ENCODE measurements at regions not wholly inside any gene's neighbourhood (a gene's known extent, or its start where the extent isn't known, plus 50 kb on each side); places are given as distances from the start of the nearest gene placed in this dataset.

DNA sequence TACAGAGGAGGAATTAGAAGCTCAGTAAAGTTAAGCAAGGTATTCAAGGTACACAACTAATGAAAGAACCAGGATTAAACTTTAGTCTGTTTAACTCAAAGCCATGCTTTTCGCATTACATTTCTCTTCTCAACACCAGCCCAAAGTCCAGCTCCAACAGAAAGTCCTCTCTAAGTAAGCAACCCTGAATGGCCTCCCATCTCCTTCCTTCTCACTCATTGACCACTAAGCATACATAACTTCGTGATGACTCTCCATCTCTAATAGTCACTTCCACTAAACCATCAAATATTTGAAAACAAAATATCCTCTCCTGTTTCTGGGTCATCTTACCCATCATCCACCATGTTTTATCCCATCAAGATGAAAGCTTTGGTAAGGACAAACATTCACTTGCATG is 219.8 kb downstream of the RAD51AP2 start:
- Histone ChIP-seq H3K27ac (ENCODE audit: low read depth, low read length) (no peak overlapping the region), H3K9me3 (ENCODE audit: control insufficient read depth in 3 of 3, low read length in 3 of 3) (no peaks in the 10 kb centered on the region), H3K4me1 (ENCODE audit: control insufficient read depth in 3 of 3, insufficient read depth in 3 of 3, low read length in 3 of 3) (no peaks in the 10 kb centered on the region), H3K4me3 (ENCODE audit: low read length in 3 of 3) (no peak overlapping the region), H3K27me3 (ENCODE audit: control insufficient read depth in 3 of 3, insufficient read depth in 3 of 3, low read length in 3 of 3) (no peaks in the 10 kb centered on the region), H3K9ac (ENCODE audit: low read depth in 1 of 3, low read length in 3 of 3) (no peak overlapping the region), H3K36me3 (ENCODE audit: control insufficient read depth in 3 of 3, insufficient read depth in 3 of 3, low read length in 3 of 3) (no peaks in the 10 kb centered on the region)

DNA sequence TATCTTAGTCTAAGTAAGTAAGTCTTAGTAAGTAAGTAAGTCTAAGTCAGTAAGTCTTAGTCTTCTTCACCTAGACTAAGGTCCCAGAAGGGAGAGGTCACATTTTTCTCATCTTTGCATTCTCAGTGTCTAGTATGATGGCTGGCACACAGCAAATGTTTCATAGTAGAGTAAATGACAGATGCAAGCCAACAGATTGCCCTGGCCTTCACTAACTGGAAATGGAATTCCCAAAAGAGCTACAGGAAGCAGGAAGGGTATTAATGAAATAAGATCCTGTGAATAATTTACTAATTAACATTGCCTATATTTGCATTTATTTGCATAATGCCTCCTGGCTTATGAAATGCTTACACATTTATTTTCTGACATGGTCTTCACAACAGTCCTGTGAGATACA is 221.6 kb downstream of the RAD51AP2 start:
- Histone ChIP-seq H3K36me3 (ENCODE audit: control insufficient read depth in 3 of 3, insufficient read depth in 3 of 3, low read length in 3 of 3) (no peaks in the 10 kb centered on the region), H3K27ac (ENCODE audit: low read depth, low read length) (no peak overlapping the region), H3K9ac (ENCODE audit: low read depth in 1 of 3, low read length in 3 of 3) (no peak overlapping the region), H3K4me1 (ENCODE audit: control insufficient read depth in 3 of 3, insufficient read depth in 3 of 3, low read length in 3 of 3) (no peaks in the 10 kb centered on the region), H3K9me3 (ENCODE audit: control insufficient read depth in 3 of 3, low read length in 3 of 3) (no peaks in the 10 kb centered on the region), H3K4me3 (ENCODE audit: low read length in 3 of 3) (no peak overlapping the region), H3K27me3 (ENCODE audit: control insufficient read depth in 3 of 3, insufficient read depth in 3 of 3, low read length in 3 of 3) (no peaks in the 10 kb centered on the region)

DNA sequence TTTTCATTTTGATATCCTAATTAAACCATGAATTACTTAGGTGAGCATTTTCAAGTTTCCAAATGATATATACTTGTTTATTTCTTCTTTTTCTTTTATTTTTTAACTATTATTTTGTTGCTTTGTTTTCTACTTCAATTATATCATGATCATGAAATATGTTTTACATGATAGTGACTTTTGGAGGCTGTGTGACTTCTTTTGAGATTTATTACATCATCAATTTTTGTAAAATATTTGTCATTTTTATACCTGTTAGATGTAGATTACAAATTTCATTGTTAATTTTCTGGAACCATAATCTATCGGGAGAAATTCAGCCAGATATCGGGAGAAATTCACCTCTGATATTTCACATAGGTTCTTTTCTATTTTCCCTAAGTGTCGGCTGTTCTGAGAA is 228.6 kb downstream of the RAD51AP2 start:
- no peaks in the 10 kb centered on the region for H3K27me3 ChIP-seq (ENCODE audit: control insufficient read depth in 3 of 3, insufficient read depth in 3 of 3, low read length in 3 of 3)
- H3K4me3 ChIP-seq (ENCODE audit: low read length in 3 of 3), result no peak overlapping the region
- H3K9me3 ChIP-seq (ENCODE audit: control insufficient read depth in 3 of 3, low read length in 3 of 3), result no peaks in the 10 kb centered on the region
- H3K9ac ChIP-seq (ENCODE audit: low read depth in 1 of 3, low read length in 3 of 3), result no peak overlapping the region
- H3K36me3 ChIP-seq (ENCODE audit: control insufficient read depth in 3 of 3, insufficient read depth in 3 of 3, low read length in 3 of 3), result no peaks in the 10 kb centered on the region
- no peak overlapping the region for H3K27ac ChIP-seq (ENCODE audit: low read depth, low read length)
- no peaks in the 10 kb centered on the region for H3K4me1 ChIP-seq (ENCODE audit: control insufficient read depth in 3 of 3, insufficient read depth in 3 of 3, low read length in 3 of 3)

DNA sequence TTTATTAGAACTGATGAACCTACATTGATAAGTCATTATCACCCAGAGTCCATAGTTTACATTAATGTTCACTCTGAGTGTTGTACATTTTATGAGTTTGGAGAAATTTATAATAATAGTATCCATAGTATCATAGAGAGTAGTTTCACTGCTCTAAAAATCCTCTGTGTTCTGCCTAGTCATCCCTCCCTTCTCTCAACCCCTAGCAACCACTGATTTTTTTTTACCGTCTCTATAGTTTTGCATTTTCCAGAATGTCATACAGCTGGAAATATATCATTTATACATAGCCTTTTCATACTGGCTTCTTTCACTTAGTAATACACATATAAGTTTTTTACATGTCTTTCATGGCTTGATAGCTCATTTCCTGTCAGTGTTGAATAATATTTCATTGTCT is 231.1 kb downstream of the RAD51AP2 start:
- no peak overlapping the region for H3K9ac ChIP-seq (ENCODE audit: low read depth in 1 of 3, low read length in 3 of 3)
- H3K9me3 ChIP-seq (ENCODE audit: control insufficient read depth in 3 of 3, low read length in 3 of 3), result no peaks in the 10 kb centered on the region
- H3K27ac ChIP-seq (ENCODE audit: low read depth, low read length), result no peak overlapping the region
- H3K36me3 ChIP-seq (ENCODE audit: control insufficient read depth in 3 of 3, insufficient read depth in 3 of 3, low read length in 3 of 3), result no peaks in the 10 kb centered on the region
- no peak overlapping the region for H3K4me3 ChIP-seq (ENCODE audit: low read length in 3 of 3)
- H3K4me1 ChIP-seq (ENCODE audit: control insufficient read depth in 3 of 3, insufficient read depth in 3 of 3, low read length in 3 of 3), result no peaks in the 10 kb centered on the region
- no peaks in the 10 kb centered on the region for H3K27me3 ChIP-seq (ENCODE audit: control insufficient read depth in 3 of 3, insufficient read depth in 3 of 3, low read length in 3 of 3)

DNA sequence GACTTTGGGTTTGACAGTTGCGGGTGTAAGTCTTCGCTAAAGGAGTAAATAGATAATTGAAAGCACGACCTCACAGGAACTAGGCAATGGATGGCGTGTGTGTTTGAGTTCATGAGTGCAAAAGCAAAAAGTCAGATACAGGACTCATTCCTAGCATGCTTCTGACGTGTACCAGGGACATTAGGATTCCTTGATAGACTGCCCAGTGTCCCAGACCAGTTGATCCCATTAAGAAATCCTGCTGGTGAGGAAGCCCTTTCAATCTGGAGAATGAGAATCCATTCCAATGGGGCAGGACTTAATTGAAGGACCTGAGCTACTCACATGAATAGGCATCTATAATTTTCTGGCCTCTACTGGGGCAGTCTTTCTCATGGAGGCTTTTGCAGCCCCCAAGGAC is 235.4 kb downstream of the RAD51AP2 start:
- Histone ChIP-seq H3K4me1 (ENCODE audit: control insufficient read depth in 3 of 3, insufficient read depth in 3 of 3, low read length in 3 of 3) (no peaks in the 10 kb centered on the region), H3K9me3 (ENCODE audit: control insufficient read depth in 3 of 3, low read length in 3 of 3) (no peaks in the 10 kb centered on the region), H3K9ac (ENCODE audit: low read depth in 1 of 3, low read length in 3 of 3) (no peak overlapping the region), H3K36me3 (ENCODE audit: control insufficient read depth in 3 of 3, insufficient read depth in 3 of 3, low read length in 3 of 3) (no peaks in the 10 kb centered on the region), H3K27me3 (ENCODE audit: control insufficient read depth in 3 of 3, insufficient read depth in 3 of 3, low read length in 3 of 3) (no peaks in the 10 kb centered on the region), H3K4me3 (ENCODE audit: low read length in 3 of 3) (no peak overlapping the region), H3K27ac (ENCODE audit: low read depth, low read length) (no peak overlapping the region)

DNA sequence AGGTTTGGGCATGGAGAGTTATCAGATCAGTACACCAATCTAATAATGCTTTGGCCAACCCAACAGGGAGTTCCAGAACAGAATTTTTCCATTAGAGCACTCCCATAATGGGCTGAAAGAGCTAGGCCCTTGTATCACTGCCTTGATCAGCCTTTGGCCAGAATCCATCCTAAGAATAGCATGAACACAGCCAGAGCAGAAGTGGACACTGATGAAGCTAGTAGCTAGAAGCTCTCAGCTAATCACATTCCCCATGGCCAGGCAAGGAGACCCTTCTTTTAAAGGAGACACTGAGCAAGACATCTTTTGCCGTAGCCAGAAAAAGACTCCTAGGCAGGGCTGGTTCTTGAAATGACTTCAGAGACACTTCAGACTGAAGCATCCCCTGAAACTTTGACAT is 236.0 kb downstream of the RAD51AP2 start:
- H3K36me3 ChIP-seq (ENCODE audit: control insufficient read depth in 3 of 3, insufficient read depth in 3 of 3, low read length in 3 of 3), result no peaks in the 10 kb centered on the region
- H3K27me3 ChIP-seq (ENCODE audit: control insufficient read depth in 3 of 3, insufficient read depth in 3 of 3, low read length in 3 of 3), result no peaks in the 10 kb centered on the region
- no peaks in the 10 kb centered on the region for H3K9me3 ChIP-seq (ENCODE audit: control insufficient read depth in 3 of 3, low read length in 3 of 3)
- no peak overlapping the region for H3K4me3 ChIP-seq (ENCODE audit: low read length in 3 of 3)
- no peaks in the 10 kb centered on the region for H3K4me1 ChIP-seq (ENCODE audit: control insufficient read depth in 3 of 3, insufficient read depth in 3 of 3, low read length in 3 of 3)
- no peak overlapping the region for H3K27ac ChIP-seq (ENCODE audit: low read depth, low read length)
- H3K9ac ChIP-seq (ENCODE audit: low read depth in 1 of 3, low read length in 3 of 3), result no peak overlapping the region

DNA sequence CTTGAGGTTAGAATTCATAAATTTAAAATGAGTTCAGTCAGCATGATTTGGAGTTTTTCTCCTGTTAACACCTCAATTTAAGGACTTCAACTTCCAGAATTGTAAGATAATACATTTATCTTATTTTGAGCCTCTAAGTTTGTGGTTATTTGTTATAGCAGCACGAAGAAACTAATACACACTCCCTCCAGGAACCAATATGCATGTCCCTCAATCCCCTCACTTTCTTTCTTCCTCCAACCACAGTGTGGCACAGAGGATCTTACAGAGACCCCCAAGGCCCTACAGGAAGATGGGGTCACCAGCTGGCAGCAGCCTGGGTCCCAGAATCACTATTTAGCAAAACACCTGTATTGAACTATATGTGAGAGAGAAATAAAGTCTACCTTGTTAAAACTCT is 242.0 kb downstream of the RAD51AP2 start:
- no peaks in the 10 kb centered on the region for H3K4me1 ChIP-seq (ENCODE audit: control insufficient read depth in 3 of 3, insufficient read depth in 3 of 3, low read length in 3 of 3)
- no peaks in the 10 kb centered on the region for H3K36me3 ChIP-seq (ENCODE audit: control insufficient read depth in 3 of 3, insufficient read depth in 3 of 3, low read length in 3 of 3)
- no peaks in the 10 kb centered on the region for H3K27me3 ChIP-seq (ENCODE audit: control insufficient read depth in 3 of 3, insufficient read depth in 3 of 3, low read length in 3 of 3)
- no peak overlapping the region for H3K27ac ChIP-seq (ENCODE audit: low read depth, low read length)
- H3K9me3 ChIP-seq (ENCODE audit: control insufficient read depth in 3 of 3, low read length in 3 of 3), result no peaks in the 10 kb centered on the region
- H3K4me3 ChIP-seq (ENCODE audit: low read length in 3 of 3), result no peak overlapping the region
- no peak overlapping the region for H3K9ac ChIP-seq (ENCODE audit: low read depth in 1 of 3, low read length in 3 of 3)

DNA sequence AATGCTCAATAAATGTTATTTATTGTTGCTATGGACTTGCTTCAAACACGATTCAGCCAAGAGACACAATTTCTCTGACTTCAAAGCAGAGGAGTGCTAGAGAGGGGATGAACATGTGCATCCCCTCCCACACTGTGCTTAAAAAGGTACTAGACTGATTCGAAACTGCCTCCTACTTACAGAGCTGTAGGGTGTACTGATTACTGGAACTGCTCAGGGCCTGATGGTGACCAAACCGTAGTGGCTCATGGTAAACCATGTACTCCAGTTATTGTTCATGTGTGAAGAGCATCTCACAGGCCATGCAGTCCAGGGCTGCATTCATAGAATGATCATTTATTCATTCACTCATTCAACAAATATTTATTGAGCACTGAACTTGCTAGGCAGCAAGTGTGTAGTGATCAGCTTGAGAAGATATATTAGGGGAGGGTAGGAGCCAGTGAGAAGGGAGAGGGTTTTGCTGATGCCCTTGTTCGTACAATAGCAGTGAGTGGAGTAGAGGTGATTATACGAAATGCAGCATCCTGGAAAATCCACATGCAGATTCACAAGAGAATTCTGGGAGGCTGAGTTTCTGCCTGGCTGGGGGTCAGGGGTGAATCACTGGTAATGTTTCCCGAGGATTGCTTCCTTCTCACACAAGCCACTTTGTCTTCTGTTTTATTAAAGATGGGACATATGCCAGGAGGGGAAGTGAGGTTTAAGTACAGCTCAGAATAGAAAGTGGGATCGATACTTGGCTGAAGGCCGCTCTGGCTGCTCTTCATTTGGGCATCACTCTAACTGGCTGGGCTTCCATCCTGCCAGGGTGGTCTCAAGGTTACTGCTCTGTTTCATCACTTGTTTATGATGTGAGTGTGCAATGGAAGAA is 245.4 kb downstream of the RAD51AP2 start:
- H3K27ac ChIP-seq (ENCODE audit: low read depth, low read length), result no peak overlapping the region
- H3K9ac ChIP-seq (ENCODE audit: low read depth in 1 of 3, low read length in 3 of 3), result no peak overlapping the region
- H3K36me3 ChIP-seq (ENCODE audit: control insufficient read depth in 3 of 3, insufficient read depth in 3 of 3, low read length in 3 of 3), result no peaks in the 10 kb centered on the region

DNA sequence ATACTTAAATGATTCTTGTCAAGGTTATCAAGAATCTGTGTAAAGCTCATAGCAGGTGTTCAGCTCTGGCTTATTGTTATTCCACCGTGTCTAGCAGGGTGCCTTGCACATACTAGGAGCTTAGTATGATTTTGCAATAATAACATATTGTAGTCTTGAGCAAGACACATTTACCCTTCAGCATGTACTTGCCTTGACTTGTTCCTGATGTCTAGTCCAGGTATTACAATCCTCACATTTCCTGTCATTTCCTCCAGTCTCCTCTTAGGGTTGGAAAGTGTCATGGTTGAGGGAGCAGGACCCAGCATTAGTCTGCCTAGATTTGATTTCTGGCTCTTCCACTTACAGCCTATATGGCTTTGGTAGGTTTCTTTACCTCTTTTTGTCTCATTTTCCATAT is 246.1 kb downstream of the RAD51AP2 start:
- no peak overlapping the region for H3K27ac ChIP-seq (ENCODE audit: low read depth, low read length)
- no peak overlapping the region for H3K4me3 ChIP-seq (ENCODE audit: low read length in 3 of 3)
- H3K9ac ChIP-seq (ENCODE audit: low read depth in 1 of 3, low read length in 3 of 3), result no peak overlapping the region
- H3K4me1 ChIP-seq (ENCODE audit: control insufficient read depth in 3 of 3, insufficient read depth in 3 of 3, low read length in 3 of 3), result no peaks in the 10 kb centered on the region
- no peaks in the 10 kb centered on the region for H3K36me3 ChIP-seq (ENCODE audit: control insufficient read depth in 3 of 3, insufficient read depth in 3 of 3, low read length in 3 of 3)
- H3K9me3 ChIP-seq (ENCODE audit: control insufficient read depth in 3 of 3, low read length in 3 of 3), result no peaks in the 10 kb centered on the region
- H3K27me3 ChIP-seq (ENCODE audit: control insufficient read depth in 3 of 3, insufficient read depth in 3 of 3, low read length in 3 of 3), result no peaks in the 10 kb centered on the region

More for the DNA sequence above, 245.4 kb downstream of the RAD51AP2 start:
- H3K4me1 ChIP-seq (ENCODE audit: control insufficient read depth in 3 of 3, insufficient read depth in 3 of 3, low read length in 3 of 3), result no peaks in the 10 kb centered on the region
- H3K9me3 ChIP-seq (ENCODE audit: control insufficient read depth in 3 of 3, low read length in 3 of 3), result no peaks in the 10 kb centered on the region
- H3K27me3 ChIP-seq (ENCODE audit: control insufficient read depth in 3 of 3, insufficient read depth in 3 of 3, low read length in 3 of 3), result no peaks in the 10 kb centered on the region
- H3K4me3 ChIP-seq (ENCODE audit: low read length in 3 of 3), result no peak overlapping the region

DNA sequence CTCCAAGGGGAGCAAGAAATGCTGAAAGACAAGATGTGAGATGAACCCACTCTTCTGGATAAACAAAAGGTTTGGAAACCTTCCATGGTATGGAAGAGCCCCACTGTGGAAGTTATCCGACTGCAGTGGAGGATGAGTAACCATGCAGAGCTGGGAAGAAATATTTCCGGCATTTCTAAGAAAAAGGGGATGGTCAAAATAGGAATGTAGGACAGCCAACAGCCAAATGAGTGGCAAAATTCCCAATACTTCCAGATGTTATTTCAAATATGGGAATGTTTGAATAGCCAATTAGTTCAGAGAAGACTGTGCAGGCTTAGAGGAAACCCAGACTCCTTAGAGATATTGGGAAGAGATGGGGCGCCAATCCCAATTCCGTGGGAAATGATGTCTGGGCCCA is 246.8 kb downstream of the RAD51AP2 start:
- Histone ChIP-seq H3K9me3 (ENCODE audit: control insufficient read depth in 3 of 3, low read length in 3 of 3) (no peaks in the 10 kb centered on the region), H3K4me1 (ENCODE audit: control insufficient read depth in 3 of 3, insufficient read depth in 3 of 3, low read length in 3 of 3) (no peaks in the 10 kb centered on the region), H3K36me3 (ENCODE audit: control insufficient read depth in 3 of 3, insufficient read depth in 3 of 3, low read length in 3 of 3) (no peaks in the 10 kb centered on the region), H3K4me3 (ENCODE audit: low read length in 3 of 3) (no peak overlapping the region), H3K9ac (ENCODE audit: low read depth in 1 of 3, low read length in 3 of 3) (no peak overlapping the region), H3K27ac (ENCODE audit: low read depth, low read length) (no peak overlapping the region), H3K27me3 (ENCODE audit: control insufficient read depth in 3 of 3, insufficient read depth in 3 of 3, low read length in 3 of 3) (no peaks in the 10 kb centered on the region)

Data from skeletal muscle tissue (tissue), 3 donors.